ENCODE measurements at regions not wholly inside any gene's neighbourhood (a gene's known extent, or its start where the extent isn't known, plus 50 kb on each side); places are given as distances from the start of the nearest gene placed in this dataset.

DNA sequence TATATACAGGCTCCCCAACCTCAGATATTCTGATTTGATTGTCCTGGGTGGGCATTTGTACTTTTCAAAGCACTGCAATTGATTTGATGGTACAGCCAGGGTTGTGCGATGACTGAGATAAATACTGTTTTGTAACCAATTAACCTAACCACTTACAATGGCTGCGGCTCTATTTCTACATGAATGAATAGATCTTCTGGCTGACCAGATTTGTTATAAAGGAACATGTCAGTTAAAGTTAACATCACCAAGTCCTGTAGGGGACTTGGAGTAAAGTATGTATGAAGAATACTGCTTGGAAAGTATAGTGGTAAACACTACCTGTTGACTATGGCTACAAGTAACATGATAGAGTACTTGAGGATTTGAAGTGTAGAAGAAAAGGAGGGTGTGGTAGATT, 369.2 kb upstream of the JAG1 start:
- no peak for ATAC-seq
- no peak for TF ChIP-seq OSR1 (CRISPR knock-in tag; IDR thresholded peaks at IDR 0.05)
- no peak for TF ChIP-seq ZFP30 (CRISPR knock-in tag; IDR thresholded peaks at IDR 0.05)
- no peak for TF ChIP-seq BACH2 (CRISPR knock-in tag; IDR thresholded peaks at IDR 0.05; ENCODE audit: borderline replicate concordance)
- no peak for TF ChIP-seq ZFP3 (CRISPR knock-in tag; IDR thresholded peaks at IDR 0.05)
- TF ChIP-seq ZNF565 (CRISPR knock-in tag; conservative IDR thresholded peaks at IDR 0.05; ENCODE audit: low read depth), result no peak
- no peak for TF ChIP-seq PPARA (CRISPR knock-in tag; IDR thresholded peaks at IDR 0.05; ENCODE audit: borderline replicate concordance)
- no peak for TF ChIP-seq ISL1 (CRISPR knock-in tag; IDR thresholded peaks at IDR 0.05)
- TF ChIP-seq, protein P1, sequence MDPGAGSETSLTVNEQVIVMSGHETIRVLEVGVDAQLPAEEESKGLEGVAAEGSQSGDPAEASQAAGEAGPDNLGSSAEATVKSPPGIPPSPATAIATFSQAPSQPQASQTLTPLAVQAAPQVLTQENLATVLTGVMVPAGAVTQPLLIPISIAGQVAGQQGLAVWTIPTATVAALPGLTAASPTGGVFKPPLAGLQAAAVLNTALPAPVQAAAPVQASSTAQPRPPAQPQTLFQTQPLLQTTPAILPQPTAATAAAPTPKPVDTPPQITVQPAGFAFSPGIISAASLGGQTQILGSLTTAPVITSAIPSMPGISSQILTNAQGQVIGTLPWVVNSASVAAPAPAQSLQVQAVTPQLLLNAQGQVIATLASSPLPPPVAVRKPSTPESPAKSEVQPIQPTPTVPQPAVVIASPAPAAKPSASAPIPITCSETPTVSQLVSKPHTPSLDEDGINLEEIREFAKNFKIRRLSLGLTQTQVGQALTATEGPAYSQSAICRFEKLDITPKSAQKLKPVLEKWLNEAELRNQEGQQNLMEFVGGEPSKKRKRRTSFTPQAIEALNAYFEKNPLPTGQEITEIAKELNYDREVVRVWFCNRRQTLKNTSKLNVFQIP (CRISPR knock-in tag; IDR thresholded peaks at IDR 0.05; ENCODE audit: borderline replicate concordance, low read depth), result no peak
- TF ChIP-seq SNAI2 (CRISPR knock-in tag; IDR thresholded peaks at IDR 0.05), result no peak
- no peak for TF ChIP-seq ZNF8 (CRISPR knock-in tag; IDR thresholded peaks at IDR 0.05)

DNA sequence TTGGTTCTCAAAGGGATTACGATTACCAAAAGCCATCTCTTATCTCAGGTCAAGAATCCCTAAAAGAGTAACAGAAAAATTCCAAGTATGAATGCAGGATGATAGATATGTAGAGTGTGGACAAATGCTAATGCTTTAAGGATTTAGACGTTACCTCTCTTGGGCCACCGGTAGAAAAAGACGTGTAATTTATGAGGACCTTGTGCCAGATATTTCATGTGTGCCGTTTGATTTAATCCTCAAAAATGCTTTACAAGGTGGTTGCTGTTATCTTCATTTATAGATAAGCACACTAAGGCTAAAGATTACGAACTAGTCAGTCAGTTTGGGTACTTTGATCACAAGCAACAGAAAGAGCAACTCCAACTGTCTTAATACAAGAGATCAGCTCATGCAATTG, 370.8 kb upstream of the JAG1 start:
- ATAC-seq, result no peak

DNA sequence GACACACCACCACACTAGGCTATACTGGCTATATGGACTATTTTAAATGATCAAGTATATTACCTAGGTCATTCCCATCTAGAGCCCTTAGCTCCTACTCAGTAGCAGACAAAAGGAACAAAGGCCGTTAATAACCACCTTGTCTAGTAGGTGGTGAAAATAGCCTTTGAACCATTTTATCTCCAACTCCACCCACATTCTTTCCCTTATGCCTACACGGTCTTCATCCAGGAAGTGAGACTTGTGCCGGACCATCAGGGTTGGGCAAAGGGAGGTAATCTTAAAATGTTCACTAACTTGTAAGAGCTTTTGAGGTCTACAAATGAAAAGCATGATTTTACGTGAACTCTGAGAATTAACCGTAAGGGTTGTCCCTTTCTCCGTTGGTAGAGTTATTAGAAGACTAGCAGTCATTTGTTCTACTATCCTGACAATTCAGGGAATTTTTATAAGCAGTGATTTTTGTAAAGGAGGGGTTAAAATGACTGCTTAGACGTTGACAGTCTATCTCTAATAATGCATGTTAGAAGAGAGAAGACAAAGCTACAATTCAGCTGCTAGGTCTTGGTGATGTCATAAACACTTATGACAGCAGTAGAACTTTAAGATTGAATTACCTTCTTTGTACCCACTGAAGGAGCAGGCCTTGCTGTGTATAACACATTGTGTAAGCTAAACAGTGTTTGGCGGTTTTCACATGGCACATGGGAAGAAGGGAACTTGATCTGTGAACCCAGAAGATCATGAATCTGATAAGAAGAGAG, 371.8 kb upstream of the JAG1 start:
- ATAC-seq, result no peak
- TF ChIP-seq BACH2 (CRISPR knock-in tag; IDR thresholded peaks at IDR 0.05; ENCODE audit: borderline replicate concordance) (no peak), GLIS3 (CRISPR knock-in tag; IDR thresholded peaks at IDR 0.05) (no peak), OSR1 (CRISPR knock-in tag; IDR thresholded peaks at IDR 0.05) (no peak), ZC3H10 (CRISPR knock-in tag; IDR thresholded peaks at IDR 0.05) (no peak), ZNF8 (CRISPR knock-in tag; IDR thresholded peaks at IDR 0.05) (no peak), ZFP30 (CRISPR knock-in tag; IDR thresholded peaks at IDR 0.05) (no peak), RARB (CRISPR knock-in tag; IDR thresholded peaks at IDR 0.05) (no peak), ESRRG (CRISPR knock-in tag; IDR thresholded peaks at IDR 0.05) (no peak)
- TF ChIP-seq, protein P1 (CRISPR knock-in tag; IDR thresholded peaks at IDR 0.05; ENCODE audit: borderline replicate concordance, low read depth), result no peak
- TF ChIP-seq, protein P2, sequence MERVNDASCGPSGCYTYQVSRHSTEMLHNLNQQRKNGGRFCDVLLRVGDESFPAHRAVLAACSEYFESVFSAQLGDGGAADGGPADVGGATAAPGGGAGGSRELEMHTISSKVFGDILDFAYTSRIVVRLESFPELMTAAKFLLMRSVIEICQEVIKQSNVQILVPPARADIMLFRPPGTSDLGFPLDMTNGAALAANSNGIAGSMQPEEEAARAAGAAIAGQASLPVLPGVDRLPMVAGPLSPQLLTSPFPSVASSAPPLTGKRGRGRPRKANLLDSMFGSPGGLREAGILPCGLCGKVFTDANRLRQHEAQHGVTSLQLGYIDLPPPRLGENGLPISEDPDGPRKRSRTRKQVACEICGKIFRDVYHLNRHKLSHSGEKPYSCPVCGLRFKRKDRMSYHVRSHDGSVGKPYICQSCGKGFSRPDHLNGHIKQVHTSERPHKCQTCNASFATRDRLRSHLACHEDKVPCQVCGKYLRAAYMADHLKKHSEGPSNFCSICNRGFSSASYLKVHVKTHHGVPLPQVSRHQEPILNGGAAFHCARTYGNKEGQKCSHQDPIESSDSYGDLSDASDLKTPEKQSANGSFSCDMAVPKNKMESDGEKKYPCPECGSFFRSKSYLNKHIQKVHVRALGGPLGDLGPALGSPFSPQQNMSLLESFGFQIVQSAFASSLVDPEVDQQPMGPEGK (CRISPR knock-in tag; IDR thresholded peaks at IDR 0.05; ENCODE audit: borderline replicate concordance), result no peak

More for the DNA sequence above, 370.8 kb upstream of the JAG1 start:
- TF ChIP-seq CSDC2 (CRISPR knock-in tag; IDR thresholded peaks at IDR 0.05) (no peak), SNAI2 (CRISPR knock-in tag; IDR thresholded peaks at IDR 0.05) (no peak), ISL1 (CRISPR knock-in tag; IDR thresholded peaks at IDR 0.05) (no peak), RARB (CRISPR knock-in tag; IDR thresholded peaks at IDR 0.05) (no peak), ARNTL (CRISPR knock-in tag; IDR thresholded peaks at IDR 0.05; ENCODE audit: borderline replicate concordance, low read depth) (no peak), GLIS3 (CRISPR knock-in tag; IDR thresholded peaks at IDR 0.05) (no peak)
- TF ChIP-seq, protein P3, sequence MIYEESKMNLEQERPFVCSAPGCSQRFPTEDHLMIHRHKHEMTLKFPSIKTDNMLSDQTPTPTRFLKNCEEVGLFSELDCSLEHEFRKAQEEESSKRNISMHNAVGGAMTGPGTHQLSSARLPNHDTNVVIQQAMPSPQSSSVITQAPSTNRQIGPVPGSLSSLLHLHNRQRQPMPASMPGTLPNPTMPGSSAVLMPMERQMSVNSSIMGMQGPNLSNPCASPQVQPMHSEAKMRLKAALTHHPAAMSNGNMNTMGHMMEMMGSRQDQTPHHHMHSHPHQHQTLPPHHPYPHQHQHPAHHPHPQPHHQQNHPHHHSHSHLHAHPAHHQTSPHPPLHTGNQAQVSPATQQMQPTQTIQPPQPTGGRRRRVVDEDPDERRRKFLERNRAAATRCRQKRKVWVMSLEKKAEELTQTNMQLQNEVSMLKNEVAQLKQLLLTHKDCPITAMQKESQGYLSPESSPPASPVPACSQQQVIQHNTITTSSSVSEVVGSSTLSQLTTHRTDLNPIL (CRISPR knock-in tag; IDR thresholded peaks at IDR 0.05; ENCODE audit: low read depth), result no peak

DNA sequence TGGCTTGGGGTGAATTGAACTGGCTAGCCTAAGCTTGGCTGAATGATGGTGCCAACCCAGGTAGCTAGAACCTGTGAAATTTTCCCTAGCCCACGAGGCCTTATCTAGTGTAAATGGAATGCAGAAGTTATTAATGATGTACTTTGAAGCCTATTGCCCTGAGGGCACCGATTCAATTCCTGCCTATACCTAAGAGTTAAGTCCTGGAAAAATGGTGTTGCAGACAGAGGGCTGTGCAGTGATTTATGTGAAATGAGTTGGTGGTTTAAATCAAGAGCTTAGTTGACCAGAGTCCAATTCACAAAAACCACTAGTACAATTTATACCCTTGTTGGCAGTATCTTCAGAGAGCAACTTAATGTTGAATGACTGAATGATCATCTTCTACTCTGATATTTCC, 373.8 kb upstream of the JAG1 start:
- ATAC-seq, result no peak
- TF ChIP-seq TCF4 (CRISPR knock-in tag; IDR thresholded peaks at IDR 0.05; ENCODE audit: borderline replicate concordance) (no peak), ZNF70 (CRISPR knock-in tag; IDR thresholded peaks at IDR 0.05) (no peak), RARB (CRISPR knock-in tag; IDR thresholded peaks at IDR 0.05) (no peak), GLIS3 (CRISPR knock-in tag; IDR thresholded peaks at IDR 0.05) (no peak), ESRRG (CRISPR knock-in tag; IDR thresholded peaks at IDR 0.05) (no peak), BACH2 (CRISPR knock-in tag; IDR thresholded peaks at IDR 0.05; ENCODE audit: borderline replicate concordance) (no peak), ZNF8 (CRISPR knock-in tag; IDR thresholded peaks at IDR 0.05) (no peak), ZFP3 (CRISPR knock-in tag; IDR thresholded peaks at IDR 0.05) (no peak), PPARA (CRISPR knock-in tag; IDR thresholded peaks at IDR 0.05; ENCODE audit: borderline replicate concordance) (no peak), ISL1 (CRISPR knock-in tag; IDR thresholded peaks at IDR 0.05) (no peak), CSDC2 (CRISPR knock-in tag; IDR thresholded peaks at IDR 0.05) (no peak), TOX (CRISPR knock-in tag; IDR thresholded peaks at IDR 0.05; ENCODE audit: borderline replicate concordance) (no peak), ZNF565 (CRISPR knock-in tag; conservative IDR thresholded peaks at IDR 0.05; ENCODE audit: low read depth) (no peak), SNAI2 (CRISPR knock-in tag; IDR thresholded peaks at IDR 0.05) (no peak), ZFP30 (CRISPR knock-in tag; IDR thresholded peaks at IDR 0.05) (no peak), OSR1 (CRISPR knock-in tag; IDR thresholded peaks at IDR 0.05) (no peak)
- TF ChIP-seq, protein P4, sequence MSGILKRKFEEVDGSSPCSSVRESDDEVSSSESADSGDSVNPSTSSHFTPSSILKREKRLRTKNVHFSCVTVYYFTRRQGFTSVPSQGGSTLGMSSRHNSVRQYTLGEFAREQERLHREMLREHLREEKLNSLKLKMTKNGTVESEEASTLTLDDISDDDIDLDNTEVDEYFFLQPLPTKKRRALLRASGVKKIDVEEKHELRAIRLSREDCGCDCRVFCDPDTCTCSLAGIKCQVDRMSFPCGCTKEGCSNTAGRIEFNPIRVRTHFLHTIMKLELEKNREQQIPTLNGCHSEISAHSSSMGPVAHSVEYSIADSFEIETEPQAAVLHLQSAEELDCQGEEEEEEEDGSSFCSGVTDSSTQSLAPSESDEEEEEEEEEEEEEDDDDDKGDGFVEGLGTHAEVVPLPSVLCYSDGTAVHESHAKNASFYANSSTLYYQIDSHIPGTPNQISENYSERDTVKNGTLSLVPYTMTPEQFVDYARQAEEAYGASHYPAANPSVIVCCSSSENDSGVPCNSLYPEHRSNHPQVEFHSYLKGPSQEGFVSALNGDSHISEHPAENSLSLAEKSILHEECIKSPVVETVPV (CRISPR knock-in tag; IDR thresholded peaks at IDR 0.05), result no peak
- TF ChIP-seq, protein P2 (CRISPR knock-in tag; IDR thresholded peaks at IDR 0.05; ENCODE audit: borderline replicate concordance), result no peak
- TF ChIP-seq, protein P3 (CRISPR knock-in tag; IDR thresholded peaks at IDR 0.05; ENCODE audit: low read depth), result no peak
